GM18868 (cell line): ENCODE measurements at regions not wholly inside any gene's neighbourhood (a gene's known extent, or its start where the extent isn't known, plus 50 kb on each side); places are given as distances from the start of the nearest gene placed in this dataset.

Experiments used
- ATAC-seq: cut with Tn5 transposase; IDR thresholded peaks from one replicate; pipeline ENCODE4 v1.9.1; 2021; ENCODE audit warnings: mild to moderate bottlenecking, moderate library complexity; ENCODE audit not compliant: unreplicated experiment

- no peak for ATAC-seq
Observed at GRCh38 chr10:2011106-2011716, 273.9 kb upstream of the ADARB2 start.

- ATAC-seq = no peak
Observed at GRCh38 chr10:2005546-2005945, 268.2 kb upstream of the ADARB2 start.

GRCh38 chr10:1992930-1993329, 255.6 kb upstream of the ADARB2 start:
- ATAC-seq = no peak

GRCh38 chr10:1989090-1989489, 251.8 kb upstream of the ADARB2 start:
- ATAC-seq = no peak

GRCh38 chr10:1981976-1982375, 244.7 kb upstream of the ADARB2 start:
- no peak for ATAC-seq

- no peak for ATAC-seq
Observed at GRCh38 chr10:1980459-1980858, 243.1 kb upstream of the ADARB2 start.

GRCh38 chr10:1978584-1978983, 241.3 kb upstream of the ADARB2 start:
- ATAC-seq = no peak

GRCh38 chr10:1977461-1977860, 240.1 kb upstream of the ADARB2 start:
- ATAC-seq = no peak

- ATAC-seq = no peak
Observed at GRCh38 chr10:1972406-1972805, 235.1 kb upstream of the ADARB2 start.

GRCh38 chr10:1968257-1969033, 231.1 kb upstream of the ADARB2 start:
- no peak for ATAC-seq

GRCh38 chr10:1966712-1967376, 229.5 kb upstream of the ADARB2 start:
- no peak for ATAC-seq

GRCh38 chr10:1964476-1964875, 227.2 kb upstream of the ADARB2 start:
- no peak for ATAC-seq

- no peak for ATAC-seq
Observed at GRCh38 chr10:1963341-1963740, 226.0 kb upstream of the ADARB2 start.

- ATAC-seq = no peak
Observed at GRCh38 chr10:1961989-1962388, 224.7 kb upstream of the ADARB2 start.

GRCh38 chr10:1960982-1961381, 223.7 kb upstream of the ADARB2 start:
- ATAC-seq = no peak

- no peak for ATAC-seq
Observed at GRCh38 chr10:1957057-1957456, 219.7 kb upstream of the ADARB2 start.

- no peak for ATAC-seq
Observed at GRCh38 chr10:1954300-1954699, 217.0 kb upstream of the ADARB2 start.

- ATAC-seq = no peak
Observed at GRCh38 chr10:1952126-1953095, 215.1 kb upstream of the ADARB2 start.

- ATAC-seq = no peak
Observed at GRCh38 chr10:1950803-1951495, 213.6 kb upstream of the ADARB2 start.

- ATAC-seq = no peak
Observed at GRCh38 chr10:1947464-1948003, 210.2 kb upstream of the ADARB2 start.
